OCI-LY1 (cell line): ENCODE measurements at regions not wholly inside any gene's neighbourhood (a gene's known extent, or its start where the extent isn't known, plus 50 kb on each side); places are given as distances from the start of the nearest gene placed in this dataset.

ENCODE experiments used
- EZH2 ChIP-seq: fragments of 200-600 bp; sonication (generic), shearing (Covaris generic); IDR thresholded peaks from 2 replicates; pipeline ENCODE4 v1.8.0; 2017; ENCODE audit warnings: borderline replicate concordance, mixed run types, mild to moderate bottlenecking, antibody characterized with exemption, low read length, moderate library complexity, mixed read lengths
- TF ChIP-seq, protein P1 (sequence below): fragments of 200-600 bp; sonication (generic), shearing (Covaris generic); IDR thresholded peaks from 2 replicates; pipeline ENCODE4 v1.5.1; 2017; ENCODE audit warnings: mild to moderate bottlenecking, antibody characterized with exemption, low read length, moderate library complexity, mixed read lengths

DNA sequence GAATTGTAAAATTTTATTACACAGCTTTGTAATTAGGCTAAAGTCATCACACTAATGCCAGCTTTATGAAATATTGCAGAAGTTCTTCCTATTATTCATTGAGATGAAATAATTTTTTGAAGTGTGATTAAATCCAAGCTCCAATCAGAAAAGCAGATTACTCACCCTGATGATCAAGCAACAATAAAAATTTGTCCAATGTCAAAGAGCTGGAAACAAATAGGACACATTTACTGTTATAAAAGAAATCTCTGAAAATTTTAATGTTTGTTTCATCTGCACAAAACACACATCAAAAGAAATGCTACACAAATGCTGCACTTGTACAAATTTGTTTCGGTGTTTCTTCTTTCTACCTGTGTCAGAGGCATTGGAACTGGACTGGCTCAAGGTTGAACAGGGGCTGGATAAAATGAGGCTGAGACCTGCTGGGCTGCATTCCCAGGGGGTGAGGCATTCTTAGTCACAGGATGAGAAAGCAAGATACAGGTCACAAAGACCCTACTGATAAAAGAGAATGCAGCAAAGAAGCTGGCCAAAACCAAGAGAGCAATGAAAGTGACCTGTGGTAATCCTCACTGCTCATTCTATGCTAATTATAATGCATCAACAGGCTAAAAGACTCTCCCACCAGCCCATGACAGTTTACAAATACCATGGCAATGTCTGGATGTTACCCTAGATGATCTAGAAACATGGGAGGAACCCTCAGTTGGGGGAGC lies 78.3 kb downstream of the GASK1B start:
- TF ChIP-seq, protein P1, sequence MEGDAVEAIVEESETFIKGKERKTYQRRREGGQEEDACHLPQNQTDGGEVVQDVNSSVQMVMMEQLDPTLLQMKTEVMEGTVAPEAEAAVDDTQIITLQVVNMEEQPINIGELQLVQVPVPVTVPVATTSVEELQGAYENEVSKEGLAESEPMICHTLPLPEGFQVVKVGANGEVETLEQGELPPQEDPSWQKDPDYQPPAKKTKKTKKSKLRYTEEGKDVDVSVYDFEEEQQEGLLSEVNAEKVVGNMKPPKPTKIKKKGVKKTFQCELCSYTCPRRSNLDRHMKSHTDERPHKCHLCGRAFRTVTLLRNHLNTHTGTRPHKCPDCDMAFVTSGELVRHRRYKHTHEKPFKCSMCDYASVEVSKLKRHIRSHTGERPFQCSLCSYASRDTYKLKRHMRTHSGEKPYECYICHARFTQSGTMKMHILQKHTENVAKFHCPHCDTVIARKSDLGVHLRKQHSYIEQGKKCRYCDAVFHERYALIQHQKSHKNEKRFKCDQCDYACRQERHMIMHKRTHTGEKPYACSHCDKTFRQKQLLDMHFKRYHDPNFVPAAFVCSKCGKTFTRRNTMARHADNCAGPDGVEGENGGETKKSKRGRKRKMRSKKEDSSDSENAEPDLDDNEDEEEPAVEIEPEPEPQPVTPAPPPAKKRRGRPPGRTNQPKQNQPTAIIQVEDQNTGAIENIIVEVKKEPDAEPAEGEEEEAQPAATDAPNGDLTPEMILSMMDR = no peak
- TF ChIP-seq EZH2 = no peak
